ENCODE measurements at regions not wholly inside any gene's neighbourhood (a gene's known extent, or its start where the extent isn't known, plus 50 kb on each side); places are given as distances from the start of the nearest gene placed in this dataset.
"Not testable (repeated sequence)": the region's sequence is repeated elsewhere in the genome, so short reads cannot be mapped to it uniquely, and the experiment has no call there.

GRCh38 chr13:78133511-78133910 lies 214.9 kb upstream of the EDNRB start:
- no peak for DNase-seq

GRCh38 chr13:78131811-78132210 lies 213.2 kb upstream of the EDNRB start:
- peak; percentile 17 for DNase-seq

- no peak for DNase-seq
These were observed 212.7 kb upstream of the EDNRB start for GRCh38 chr13:78131346-78131745.

DNA sequence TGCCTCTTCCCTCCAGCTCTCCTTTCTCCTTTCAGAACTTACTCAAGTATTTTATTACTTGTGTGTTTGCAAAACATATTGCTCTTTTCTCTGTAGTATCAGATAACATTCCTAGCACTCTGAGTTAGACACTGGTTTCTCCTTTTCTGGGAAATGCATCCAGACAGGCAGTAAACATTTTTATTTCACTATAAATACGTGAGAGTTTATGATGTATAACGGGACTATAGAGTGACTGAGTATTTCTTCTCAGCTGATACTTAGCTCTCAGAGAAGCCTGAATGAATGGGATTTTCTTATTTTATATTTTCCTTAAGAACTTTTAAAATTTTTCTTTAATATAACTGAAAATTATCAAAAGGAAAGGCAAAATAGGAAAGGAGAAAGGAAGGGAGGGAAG lies 211.2 kb upstream of the EDNRB start:
- DNase-seq: no peak

GRCh38 chr13:78129359-78129758 lies 210.7 kb upstream of the EDNRB start:
- DNase-seq: no peak

DNA sequence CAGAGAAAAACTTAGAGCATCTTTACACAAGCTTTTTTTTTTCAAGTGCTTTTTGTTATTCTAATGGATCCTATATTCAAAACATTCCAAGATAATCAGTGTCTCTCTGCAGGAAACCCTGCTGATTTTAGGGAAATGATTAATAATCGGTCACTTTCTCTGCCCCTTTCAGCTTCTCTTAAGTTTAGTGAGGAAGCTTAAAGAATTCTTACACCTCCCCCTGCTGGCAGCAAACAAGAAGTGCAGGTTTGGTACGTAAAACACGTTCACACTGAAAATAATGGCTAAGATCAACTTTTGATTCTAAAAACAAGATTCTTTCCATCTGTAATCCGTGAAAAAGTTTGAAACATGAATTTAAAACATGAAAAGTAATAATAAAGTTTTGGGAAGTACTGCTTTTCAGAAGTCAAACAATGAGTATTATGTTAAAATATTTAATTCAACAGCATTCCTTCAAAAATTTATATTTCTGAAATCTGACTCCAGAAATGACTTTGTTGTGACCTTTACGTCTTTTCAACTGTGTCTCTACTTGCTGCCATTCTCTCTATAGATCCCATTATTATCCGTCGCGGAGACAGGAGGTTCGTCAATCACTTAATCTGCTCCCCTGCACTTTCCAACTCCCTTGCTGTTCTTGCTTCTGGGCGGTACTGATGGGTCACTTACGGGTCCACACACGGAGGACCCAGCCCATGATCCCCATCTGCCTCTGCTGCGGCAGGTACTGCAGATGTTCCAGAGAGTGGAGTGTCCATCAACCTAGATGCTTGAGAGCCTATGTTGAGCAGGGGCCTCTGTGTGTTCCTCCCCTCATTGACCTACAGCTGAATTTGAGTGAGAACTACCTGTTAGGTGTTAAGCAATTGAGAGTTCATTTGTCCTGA lies 203.1 kb upstream of the EDNRB start:
- DNase-seq: peak; percentile 73

DNA sequence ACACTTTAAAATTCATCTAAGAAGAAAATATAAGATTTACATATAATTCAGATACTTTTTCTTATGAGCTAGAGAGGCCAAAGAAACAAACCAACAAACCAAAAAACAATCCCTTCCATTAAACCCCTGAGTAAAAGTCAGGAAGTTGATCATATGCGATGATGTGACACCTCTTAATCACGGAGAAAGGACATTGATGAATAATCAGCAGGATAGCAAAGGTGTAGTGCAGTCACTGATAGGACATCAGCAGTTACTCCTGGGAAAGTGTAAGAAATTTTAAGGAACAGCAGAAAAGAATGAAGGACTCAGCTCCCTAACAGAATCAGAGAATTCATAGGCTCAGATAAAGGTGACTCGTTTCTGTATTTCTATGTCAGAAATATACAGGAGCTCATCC lies 202.4 kb upstream of the EDNRB start:
- peak; percentile 17 for DNase-seq

DNA sequence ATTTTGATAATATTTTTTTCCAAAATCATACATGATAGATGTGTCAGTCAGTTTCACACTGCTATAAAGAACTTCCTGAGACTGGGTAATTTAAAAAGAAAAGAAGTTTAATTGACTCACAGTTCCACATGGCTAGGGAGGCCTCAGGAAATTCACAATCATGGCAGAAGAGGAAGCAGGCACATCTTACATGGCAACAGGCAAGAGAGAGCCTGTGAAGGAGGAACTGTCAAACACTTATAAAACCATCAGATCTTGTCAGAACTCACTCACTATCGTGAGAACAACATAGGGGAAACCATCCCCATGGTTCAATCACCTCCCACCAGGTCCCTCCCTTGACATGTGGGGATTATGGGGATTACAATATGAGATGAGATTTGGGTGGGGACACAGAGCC lies 201.5 kb upstream of the EDNRB start:
- DNase-seq: not testable (repeated sequence)

- DNase-seq: not testable (repeated sequence)
These were observed 198.4 kb upstream of the EDNRB start for GRCh38 chr13:78117070-78117469.

DNA sequence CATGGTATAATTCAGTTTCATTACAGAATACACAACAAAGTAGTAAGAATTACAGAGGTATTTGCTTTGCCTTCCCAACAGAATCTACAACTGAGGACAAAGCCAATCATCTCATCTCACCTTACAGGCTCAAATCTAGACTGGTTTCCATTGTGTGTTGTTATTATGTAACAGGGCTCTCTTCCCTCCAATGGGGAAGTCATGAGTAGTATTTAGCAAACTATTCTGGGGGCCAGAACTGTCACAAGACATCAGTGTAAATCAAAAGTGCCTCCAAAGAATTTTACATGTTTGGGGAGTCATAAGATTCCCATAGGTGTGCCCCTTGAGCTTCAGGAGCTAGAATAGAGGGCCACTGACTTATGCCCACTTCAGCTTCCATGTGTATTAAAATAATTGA lies 187.0 kb upstream of the EDNRB start:
- no peak for DNase-seq

- DNase-seq: no peak
These were observed 185.3 kb upstream of the EDNRB start for GRCh38 chr13:78103936-78104335.

- DNase-seq: no peak
These were observed 184.1 kb upstream of the EDNRB start for GRCh38 chr13:78102741-78103140.

- DNase-seq: peak; percentile 80
These were observed 183.6 kb upstream of the EDNRB start for GRCh38 chr13:78102121-78102677.

DNA sequence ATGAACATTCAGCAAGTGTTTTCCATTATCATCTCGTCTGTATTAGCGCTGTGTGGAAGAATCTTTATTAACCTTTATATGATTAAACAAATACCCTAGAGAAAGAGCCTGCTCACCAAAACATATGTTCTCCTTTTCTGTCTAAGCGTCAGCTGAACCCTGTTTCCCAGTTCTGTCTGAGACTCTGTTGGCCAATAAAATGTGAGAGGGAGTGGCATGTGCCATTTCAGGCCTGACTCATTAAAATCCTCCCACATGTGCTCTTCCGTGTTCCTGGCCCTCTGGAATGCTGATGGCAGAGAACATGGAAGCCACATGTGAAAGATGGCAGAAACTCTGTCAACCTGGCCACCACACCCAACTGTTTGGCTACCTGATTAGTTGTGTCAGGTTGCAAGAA lies 181.9 kb upstream of the EDNRB start:
- no peak for DNase-seq

DNA sequence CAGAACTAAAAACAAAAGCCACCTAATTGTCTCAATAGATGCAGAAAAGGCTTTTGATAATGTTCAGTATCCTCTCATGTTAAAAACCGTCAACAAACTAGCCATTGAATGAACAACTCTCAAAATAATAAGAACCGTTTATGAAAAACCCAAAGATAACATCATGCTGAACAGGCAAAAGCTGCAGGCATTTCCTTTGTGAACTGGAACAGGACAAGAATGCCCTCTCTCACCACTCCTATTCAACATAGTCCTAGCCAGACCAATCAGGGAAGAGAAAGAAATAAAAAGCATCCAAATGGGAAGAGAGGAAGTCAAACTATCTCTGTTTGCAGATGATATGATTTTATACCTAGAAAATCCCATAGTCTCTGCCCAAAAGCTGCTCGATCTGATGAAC lies 179.6 kb upstream of the EDNRB start:
- DNase-seq: no peak

DNA sequence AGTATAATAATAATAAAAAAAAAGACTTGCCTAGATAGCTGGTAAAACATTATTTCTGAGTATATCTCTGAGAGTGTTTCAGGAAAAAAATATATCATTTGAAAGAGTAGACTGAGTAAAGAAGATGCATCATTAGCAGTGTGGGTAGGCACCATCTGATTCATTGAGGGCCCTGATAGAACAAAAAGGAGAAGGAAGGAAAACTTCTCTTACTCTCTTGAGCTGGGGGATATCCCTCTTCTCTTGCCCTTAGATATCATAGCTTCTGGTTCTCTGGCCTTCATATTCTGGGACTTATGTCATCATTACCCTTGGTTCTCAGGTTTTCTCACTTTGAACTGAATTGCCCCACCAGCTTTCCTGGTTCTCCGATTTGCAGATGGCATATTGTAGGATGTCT lies 177.6 kb upstream of the EDNRB start:
- no peak for DNase-seq

DNA sequence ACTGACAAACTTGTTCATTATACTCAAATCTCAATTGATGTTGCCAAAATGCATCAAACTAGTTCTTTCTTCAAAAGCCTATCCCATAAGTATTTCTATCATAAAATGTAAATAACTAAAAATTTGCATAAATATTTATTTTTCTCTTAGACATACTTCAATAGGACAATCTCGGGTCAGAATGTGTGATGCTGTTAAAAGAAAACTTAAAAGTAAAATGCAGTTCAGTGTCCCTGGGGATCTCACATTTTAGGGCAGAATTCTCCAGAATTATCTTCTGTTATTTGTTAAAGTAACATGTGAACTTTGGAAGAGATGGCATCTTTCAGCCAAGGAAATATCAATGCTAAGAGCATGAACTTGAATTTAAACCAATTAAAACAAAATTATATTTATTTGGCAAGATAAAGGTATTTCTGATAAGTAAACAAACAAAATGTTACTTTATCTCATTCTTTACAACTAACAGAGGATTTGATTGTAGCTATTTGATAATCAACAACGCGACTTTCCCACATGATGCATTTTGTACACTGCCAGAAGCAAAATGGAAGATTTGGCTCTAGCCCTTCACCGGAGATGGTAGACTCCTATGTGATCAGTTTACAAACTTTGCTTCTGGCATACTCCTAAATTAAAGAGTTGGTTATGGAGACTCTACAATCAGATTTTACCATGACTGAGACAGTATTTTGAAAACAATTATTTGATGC lies 169.5 kb upstream of the EDNRB start:
- no peak for DNase-seq

GRCh38 chr13:78085434-78086225 lies 167.0 kb upstream of the EDNRB start:
- DNase-seq: no peak

GRCh38 chr13:78084401-78084800 lies 165.8 kb upstream of the EDNRB start:
- DNase-seq: no peak

DNA sequence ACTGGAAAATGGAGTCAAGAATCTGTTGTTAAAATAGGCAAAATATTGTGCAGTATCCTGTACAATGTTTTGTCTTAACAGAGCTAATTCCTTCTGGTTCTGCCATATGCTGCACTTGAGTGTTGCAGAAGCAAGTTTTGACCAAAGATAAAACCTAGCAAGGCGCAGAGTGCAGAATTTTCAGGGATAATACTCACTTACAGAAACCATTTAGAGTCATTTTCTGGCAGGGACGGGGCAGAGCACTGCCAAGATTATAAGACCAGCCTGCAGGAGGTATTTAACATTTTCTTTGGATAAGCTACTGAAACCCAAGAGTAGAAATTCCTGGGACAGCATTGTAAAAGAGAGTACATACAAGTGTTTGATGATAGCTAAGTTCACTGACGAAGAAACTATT lies 159.5 kb upstream of the EDNRB start:
- DNase-seq: no peak

GRCh38 chr13:78067290-78067689 lies 148.7 kb upstream of the EDNRB start:
- DNase-seq: no peak

DNA sequence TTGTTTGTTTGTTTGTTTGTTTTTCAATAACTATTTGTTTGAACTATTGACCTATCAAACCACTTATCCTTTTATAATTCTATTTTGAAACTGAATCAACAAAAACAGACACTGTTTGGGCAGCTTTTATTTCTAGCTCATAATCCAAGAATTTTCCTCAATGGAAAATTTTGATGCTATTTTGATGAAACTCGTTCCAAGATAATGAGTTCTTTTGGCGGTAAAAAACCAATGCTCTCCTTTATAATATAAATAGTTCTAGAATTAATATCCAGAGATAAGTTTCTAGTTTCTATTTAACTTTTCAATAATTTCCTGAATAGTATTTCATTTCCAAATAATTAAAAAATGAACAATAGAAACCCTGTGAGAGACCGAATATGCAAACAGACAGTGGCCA lies 146.5 kb upstream of the EDNRB start:
- DNase-seq: no peak

- no peak for DNase-seq
These were observed 143.2 kb upstream of the EDNRB start for GRCh38 chr13:78061806-78062205.
